MM.1S (cell line): ENCODE measurements at regions not wholly inside any gene's neighbourhood (a gene's known extent, or its start where the extent isn't known, plus 50 kb on each side); places are given as distances from the start of the nearest gene placed in this dataset.

Source experiments
- EZH2 ChIP-seq: fragments of 300-600 bp; sonication (generic); optimal IDR thresholded peaks from 2 replicates; pipeline ENCODE3; 2017; ENCODE audit warnings: low read depth, mild to moderate bottlenecking, antibody characterized with exemption, low read length, mixed read lengths
- TF ChIP-seq, protein P1 (sequence below): fragments of 300-600 bp; sonication (generic); IDR thresholded peaks from 2 replicates; pipeline ENCODE4 v1.5.1; 2016; ENCODE audit warnings: antibody characterized with exemption, low read length, mixed read lengths

DNA sequence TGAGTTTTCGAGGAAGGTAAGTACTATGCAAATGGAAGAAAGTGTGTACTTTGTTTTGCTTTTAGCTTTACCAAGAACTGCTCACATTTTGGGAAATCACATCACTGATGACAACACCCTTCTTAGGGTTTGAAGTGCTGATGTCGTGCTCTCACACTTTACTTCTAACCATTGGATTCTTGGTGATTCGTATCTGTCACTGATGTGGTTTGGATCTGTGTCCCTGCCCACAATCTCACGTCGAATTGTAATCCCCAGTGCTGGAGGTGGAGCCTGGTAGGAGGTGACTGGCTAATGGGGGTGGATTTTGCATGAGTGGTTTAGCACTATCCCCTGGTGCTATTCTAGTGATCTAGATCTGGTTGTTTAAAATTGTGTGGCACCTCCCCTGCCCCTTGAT lies 75.4 kb upstream of the RGMA start:
- TF ChIP-seq, protein P1, sequence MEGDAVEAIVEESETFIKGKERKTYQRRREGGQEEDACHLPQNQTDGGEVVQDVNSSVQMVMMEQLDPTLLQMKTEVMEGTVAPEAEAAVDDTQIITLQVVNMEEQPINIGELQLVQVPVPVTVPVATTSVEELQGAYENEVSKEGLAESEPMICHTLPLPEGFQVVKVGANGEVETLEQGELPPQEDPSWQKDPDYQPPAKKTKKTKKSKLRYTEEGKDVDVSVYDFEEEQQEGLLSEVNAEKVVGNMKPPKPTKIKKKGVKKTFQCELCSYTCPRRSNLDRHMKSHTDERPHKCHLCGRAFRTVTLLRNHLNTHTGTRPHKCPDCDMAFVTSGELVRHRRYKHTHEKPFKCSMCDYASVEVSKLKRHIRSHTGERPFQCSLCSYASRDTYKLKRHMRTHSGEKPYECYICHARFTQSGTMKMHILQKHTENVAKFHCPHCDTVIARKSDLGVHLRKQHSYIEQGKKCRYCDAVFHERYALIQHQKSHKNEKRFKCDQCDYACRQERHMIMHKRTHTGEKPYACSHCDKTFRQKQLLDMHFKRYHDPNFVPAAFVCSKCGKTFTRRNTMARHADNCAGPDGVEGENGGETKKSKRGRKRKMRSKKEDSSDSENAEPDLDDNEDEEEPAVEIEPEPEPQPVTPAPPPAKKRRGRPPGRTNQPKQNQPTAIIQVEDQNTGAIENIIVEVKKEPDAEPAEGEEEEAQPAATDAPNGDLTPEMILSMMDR: no peak
- TF ChIP-seq EZH2: no peak
